ENCODE measurements at regions not wholly inside any gene's neighbourhood (a gene's known extent, or its start where the extent isn't known, plus 50 kb on each side); places are given as distances from the start of the nearest gene placed in this dataset.
"Not testable (repeated sequence)": the region's sequence is repeated elsewhere in the genome, so short reads cannot be mapped to it uniquely, and the experiment has no call there.

DNA sequence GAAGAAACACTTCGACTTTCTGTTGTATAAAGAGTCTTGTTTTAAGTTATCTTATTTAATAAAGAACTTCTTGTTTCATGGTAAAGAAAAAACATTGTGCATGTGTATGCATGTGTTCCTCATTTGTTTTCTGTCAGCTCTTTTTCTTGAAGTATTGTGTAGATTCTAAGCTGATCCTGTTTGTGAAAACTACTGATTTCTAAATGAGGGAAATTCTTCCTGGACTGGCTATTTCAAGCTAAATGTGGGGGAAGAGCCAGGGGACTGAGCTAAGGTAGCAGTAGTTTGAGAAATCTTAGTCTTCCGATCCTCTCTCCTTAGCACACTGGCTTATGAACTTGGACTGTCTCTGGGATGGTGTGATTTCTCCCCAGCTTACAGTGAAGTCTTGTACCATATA is 56.4 kb upstream of the RBMS1 start:
- no peak for DNase-seq

DNA sequence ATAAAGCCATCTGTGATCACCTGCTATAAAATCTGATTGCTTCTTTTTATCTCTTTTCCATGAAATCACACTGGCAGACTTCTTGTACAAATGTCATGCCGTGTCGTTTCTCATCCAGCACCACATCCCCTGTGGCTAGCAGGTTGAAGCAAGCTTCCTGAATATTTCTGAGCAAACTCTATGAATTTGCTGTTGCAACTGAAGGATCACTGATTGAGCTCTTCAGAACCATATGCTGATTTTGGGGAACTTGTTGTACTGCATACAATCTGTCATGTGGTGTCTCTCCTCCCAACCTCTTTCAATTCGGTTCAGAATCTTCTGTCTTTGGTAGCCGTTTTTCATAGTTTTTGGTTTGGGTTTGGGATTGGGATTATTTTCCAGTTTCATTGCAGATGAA is 57.7 kb upstream of the RBMS1 start:
- peak; percentile 24 to 27 for DNase-seq

DNA sequence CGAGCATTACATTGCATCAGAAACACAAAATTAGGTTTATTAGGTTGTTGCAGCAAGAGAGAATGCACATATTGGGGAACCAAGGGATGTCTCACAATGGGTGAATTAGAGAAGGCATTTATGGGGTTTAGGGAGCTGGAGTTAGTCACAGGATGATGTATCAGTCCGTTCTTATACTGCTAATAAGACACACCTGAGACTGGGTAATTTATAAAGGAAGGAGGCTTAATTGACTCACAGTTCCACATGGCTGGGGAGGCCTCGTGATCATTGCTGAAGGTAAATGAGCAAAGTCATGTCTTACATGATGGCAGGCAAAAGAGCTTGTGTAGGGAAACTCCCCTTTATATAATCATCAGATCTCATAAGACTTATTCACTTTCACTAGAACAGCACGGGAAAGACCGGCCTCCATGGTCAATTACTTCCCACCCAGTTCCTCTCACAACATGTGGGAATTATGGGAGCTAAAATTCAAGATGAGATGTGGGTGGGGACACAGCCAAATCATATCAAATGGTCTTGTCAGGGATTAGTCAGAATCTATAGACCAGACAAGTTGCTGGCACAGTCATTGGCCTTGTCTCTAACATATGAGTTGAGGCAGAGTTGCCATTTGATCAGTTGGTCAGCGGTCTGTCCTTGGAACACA is 61.9 kb upstream of the RBMS1 start:
- DNase-seq, result no peak

DNA sequence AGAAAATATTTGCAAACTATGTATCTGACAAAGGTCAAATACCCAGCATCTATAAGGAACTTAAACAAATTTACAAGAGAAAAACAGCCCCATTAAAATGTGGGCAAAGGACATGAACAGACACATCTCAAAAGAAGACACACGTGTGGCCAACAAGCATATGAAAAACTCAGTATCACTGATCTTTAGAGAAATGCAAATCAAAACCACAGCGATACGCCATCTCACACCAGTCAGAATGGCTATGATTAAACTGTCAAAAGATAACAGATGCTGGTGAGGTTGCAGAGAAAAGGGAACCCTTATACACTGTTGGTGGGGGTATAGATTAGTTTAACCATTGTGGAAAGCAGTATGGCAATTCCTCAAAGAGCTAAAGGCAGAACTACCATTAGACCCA is 64.3 kb upstream of the RBMS1 start:
- DNase-seq, result no peak

DNA sequence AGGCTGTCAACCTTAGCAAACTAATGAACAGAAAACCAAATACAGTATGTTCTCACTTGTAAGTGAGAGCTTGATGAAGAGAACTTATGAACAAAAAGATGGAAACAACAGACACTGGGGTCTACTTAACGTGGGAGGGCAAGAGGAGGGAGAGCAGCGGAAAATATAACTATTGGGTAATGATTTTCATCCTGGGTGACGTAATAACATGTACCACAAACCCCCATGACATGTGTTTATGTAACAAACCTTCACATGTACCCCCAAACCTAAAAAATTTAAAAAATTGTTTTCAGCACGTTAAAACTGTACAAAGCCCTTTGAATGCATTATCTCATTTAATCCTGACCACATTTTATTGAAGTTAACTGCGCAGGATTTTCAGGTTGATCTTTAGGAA is 64.9 kb upstream of the RBMS1 start:
- no peak for DNase-seq

DNA sequence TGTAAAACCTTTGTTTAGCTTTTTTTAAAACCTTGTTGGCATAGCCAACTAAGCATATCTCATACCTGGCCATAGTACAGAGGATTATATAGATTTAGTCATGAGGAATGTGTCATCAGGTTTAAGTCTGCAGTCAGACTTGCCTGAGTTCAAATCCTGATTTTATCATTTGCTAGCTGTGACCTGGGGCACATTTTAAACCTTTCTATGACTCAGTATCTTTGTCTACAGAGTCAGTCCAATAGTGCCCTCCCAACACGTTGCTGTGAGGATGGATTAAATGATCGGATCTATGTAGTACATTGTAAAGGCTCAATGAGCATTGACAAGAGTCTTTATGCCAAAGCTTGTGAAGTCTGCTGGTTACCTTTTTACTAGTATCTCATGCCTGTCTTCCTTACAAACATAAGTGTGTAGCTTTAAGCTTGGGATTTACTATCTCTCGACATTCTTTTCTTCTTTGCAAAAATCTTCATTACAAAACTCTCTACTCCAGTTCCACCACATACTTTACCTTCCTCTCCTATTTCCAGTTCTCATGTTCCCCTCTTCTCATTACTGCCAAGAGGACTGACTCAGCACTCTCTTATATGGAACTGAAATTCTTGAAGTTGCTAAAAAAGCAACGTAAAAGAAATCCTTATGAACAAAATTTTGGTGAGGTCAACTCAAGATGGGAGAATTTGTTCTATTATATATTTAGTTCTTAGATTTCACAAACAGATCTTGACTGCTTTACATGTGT is 68.1 kb upstream of the RBMS1 start:
- peak; percentile 39 to 63 for DNase-seq

DNA sequence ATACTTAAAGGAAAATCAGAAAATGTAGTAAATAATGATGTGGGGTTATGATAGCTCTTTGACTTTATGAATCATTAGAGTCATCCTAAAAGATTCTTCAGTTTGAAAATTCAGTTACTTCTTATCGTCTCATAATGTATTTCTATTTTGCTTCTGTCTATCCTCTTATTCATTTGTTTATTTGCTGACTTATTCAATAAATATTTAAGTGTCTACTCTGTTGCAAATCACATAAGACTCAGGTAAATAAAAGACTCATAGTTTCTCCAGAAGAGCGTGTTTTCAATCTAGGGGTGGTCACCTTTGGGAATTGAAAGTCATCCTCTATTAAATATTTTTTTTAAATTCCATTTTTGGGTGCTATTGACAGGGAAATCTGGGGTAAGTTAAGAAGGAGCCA is 69.1 kb upstream of the RBMS1 start:
- no peak for DNase-seq

DNA sequence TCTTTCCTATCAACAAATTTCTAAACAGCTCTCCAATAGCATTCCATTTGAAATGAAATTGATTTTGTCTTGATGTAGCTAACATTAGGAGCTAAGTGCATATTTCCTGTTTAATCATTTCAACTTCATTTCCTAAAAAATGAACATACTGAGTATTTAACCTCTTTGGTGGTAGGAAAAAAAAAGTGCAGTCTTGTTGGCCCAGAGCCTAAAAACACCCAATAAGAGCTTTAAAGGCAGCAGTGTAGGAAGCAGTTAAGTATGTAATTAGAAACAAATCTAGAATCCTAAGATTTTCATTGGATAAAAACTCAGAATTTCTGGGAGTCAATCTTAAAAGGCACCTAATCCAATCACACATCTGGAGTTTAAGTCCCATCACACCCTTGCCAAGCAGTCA is 71.0 kb upstream of the RBMS1 start:
- DNase-seq, result no peak

DNA sequence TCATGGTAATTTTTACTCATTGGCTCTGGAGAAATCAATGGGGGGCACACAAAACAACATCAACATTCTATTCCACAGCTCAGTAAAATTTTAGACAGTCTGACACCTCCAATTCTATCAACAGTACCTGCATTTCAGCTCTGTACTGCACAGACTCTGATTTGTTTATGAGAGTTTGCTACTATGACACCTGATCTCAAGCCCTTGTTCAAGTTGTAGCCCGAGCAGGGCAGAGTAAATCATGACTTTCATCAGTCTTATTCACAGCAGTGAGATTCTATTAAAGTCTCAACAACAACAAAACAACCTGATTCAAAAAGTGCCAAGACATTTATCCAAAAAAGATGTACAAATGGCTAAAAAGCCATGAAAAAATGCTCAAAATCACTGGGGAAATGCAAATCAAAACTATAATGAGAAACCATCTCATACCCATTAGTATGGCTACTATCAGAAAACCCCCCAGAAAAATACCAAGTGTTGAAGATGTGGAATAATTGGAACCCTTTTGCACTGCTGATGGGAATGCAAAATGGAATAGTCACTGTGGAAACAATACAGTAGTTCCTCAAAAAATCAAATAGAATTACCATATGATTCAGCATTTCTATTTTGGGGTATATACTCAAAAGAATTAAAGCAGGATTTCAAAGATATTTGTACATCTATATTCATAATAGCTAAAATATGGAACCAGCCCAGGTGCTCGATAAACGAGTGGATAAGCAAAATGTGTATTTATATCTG is 71.7 kb upstream of the RBMS1 start:
- no peak for DNase-seq

DNA sequence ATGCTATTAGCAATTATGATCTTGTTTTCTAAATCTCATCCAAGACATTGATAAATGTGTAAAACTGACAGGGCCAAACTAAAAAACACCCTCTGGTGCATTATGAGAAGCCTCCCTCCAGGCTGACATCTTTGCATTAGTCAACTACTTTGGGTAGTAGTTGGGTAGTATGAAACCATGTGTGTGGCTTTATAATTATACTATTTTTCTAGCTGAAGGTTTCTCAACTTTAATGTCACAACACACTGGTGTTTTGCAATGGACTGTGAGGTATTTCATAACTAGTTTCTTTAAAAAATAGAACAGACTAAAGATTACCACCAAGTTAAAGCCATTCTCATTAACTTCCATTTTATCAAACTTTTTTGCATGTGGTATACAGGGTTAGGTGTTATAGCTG is 73.1 kb upstream of the RBMS1 start:
- peak; percentile 81 to 91 for DNase-seq

DNA sequence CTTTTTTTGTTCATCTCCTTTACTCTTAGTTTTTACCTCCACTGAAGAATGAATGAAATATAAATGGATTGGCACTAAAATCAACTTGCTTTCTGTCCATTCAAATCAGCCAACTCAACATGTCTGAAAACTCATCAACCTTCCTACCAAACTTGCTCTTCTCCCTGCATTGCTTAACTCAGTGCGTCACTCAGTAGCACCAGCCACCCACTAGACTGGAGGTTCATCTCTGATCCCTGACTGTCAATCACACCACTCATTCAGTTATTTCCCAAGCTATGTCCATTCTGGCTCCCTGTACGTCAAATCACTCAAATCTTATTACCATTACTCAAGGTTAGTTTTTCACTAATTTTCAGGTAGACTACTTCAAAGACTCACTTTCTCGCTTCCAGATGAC is 75.2 kb upstream of the RBMS1 start:
- DNase-seq, result no peak

DNA sequence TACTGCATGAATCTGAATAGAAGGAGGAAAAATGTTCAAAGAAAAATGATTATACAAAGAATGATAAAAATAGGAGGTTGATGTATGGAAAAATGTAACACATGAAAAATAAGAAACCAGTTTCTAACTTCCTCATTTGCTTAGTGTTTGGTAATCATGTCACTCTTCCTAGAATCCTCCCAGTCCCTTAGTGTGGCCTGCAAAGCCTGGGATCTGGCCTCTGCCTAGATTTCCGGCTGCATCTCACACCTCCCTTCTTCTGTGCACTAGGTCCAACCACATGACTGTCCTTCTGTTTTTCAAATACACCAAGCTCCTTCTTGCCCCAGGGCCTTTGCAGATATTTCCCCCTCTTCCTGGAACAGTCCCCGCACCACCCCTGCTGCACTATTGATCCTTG is 76.8 kb upstream of the RBMS1 start:
- peak; percentile 80 to 82 for DNase-seq

DNA sequence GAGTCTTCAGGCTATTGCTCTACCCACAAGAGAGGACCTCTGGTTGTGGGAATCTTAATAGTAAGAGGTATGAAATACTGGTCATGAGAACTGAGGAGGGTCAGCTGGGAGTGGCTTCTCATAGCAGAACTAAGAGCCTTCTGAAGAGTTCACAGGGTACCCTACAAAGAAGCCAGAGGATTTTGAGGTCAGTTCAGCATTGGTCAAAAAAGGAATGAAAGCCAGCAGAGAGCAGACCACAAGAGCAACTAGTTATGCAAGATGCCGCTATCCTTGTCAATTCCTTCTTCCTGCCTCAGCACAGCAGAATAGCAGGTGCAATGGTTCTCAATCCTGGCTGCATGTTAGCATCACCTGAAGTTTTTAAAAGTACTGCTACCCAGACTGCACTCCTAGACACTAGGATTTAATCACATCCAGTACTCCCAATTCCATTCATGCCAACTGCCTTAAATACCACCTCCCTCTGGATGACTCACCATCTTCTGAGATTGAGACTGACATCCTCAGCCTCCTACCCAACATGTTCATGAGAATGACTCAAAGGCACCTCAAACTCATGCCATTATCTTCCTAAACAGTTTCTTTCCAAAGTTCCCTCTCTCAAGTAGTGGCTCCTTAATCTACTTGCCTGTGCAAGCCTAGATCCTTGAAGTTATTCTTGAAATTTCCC is 81.0 kb upstream of the RBMS1 start:
- peak; percentile 31 to 36 for DNase-seq

DNA sequence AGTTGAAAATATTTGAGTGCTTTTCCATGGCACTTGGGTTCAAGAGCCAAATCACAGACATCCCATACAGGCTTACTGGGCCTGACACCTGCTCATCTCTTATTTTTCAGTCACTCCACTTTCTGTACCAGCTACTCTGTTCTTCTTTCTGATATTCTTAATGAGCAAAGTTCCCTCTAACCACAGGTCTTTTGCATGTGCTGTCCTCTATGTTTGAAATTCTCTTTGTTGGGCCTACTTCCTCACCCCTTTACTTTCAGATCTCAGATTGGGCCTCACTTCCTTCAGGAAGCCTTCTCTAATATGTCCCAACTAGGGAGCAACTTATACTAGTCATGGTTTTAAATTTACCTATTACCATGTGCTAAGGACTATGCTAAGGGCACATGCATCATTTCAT is 81.8 kb upstream of the RBMS1 start:
- no peak for DNase-seq

DNA sequence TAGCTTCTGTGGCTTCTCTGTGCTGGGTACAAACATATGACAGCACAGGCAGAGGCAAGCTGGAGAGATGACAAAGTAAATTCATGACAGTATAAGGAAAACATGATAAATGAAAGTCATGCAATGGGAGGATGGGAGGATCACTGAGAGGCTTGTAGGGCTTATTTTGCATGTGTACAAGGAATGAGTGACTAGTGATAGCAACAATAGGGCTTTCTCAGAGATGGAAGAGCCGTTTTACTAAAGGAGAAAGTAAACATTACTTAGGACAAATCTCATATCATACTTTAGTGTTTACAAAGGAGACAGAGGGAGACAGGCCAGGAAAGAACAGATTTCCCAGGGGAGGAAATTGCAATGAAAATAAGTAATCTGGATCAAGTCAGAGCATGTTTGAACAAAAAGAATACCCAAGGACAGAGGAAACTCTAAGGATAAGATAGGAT is 82.5 kb upstream of the RBMS1 start:
- no peak for DNase-seq

DNA sequence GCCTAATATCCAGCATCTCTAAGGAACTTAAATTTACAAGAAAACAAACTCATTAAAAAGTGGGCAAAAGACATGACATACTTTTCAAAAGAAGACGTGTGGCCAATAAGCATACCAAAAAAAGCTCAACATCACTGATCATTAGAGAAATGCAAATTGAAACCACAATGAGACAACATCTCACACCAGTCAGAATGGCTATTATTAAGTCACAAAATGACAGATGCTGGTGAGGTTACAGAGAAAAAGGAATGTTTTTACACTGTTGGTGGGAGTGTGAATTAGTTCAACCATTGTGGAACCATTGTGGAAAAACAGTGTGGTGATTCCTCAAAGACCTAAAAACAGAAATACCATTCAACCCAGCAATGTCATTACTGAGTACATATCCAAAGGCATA is 83.5 kb upstream of the RBMS1 start:
- not testable (repeated sequence) for DNase-seq

DNA sequence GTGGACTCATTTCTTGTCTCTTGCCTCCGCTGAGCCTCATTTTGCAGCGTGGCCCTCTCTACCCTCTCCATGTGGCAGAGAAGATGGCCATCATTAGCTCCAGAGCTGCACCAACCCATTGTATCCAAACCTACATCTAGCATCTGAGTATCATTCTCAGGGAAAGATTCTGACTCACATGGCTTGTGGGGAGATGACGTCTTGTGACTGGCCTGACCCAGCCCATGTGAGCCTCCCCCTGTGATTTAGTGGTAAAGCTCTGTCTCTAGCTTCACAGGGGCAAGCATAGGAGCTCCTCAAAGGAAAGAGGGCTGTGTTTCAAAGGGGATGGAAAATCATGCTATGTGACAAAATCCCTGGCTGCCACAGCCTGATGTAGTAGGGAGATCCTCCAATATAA is 87.4 kb upstream of the RBMS1 start:
- DNase-seq, result no peak

DNA sequence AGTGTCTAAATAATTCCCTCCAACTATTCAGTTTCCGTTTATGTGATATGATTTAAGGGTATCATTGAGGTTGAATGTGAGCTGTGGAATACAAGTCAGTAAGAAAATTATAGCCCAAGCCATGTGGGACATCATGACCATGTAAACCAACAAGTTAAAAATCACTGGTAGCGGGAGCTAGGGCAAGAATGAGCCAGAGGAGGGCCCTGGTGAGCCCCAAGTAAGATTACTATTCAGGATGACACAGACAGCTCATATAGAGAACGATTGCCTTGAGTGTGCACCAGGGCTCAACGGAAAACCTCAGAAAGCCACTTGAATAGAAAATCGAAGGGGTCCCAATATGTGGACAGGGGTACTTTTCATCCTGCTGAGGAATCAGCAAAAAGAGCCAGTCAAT is 87.8 kb upstream of the RBMS1 start:
- no peak for DNase-seq

DNA sequence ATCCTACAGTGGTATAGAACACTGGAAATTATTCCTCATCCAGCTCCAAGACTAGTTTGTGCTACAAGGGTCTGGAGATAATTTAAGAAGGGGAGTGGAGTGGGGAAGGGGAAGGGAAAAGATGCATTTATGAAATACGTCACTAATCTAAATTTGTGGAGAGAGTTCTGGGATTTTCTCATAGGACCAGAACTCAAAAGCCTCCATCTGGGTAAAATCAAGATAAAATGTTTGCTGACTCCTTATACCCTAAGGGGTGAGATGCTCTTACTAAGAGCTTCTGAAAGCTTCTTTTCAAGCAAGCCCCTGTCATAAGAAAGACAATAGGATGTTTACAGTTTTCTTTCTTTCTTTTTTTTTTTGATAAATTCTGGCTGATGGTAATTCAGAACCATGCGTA is 88.5 kb upstream of the RBMS1 start:
- no peak for DNase-seq

DNA sequence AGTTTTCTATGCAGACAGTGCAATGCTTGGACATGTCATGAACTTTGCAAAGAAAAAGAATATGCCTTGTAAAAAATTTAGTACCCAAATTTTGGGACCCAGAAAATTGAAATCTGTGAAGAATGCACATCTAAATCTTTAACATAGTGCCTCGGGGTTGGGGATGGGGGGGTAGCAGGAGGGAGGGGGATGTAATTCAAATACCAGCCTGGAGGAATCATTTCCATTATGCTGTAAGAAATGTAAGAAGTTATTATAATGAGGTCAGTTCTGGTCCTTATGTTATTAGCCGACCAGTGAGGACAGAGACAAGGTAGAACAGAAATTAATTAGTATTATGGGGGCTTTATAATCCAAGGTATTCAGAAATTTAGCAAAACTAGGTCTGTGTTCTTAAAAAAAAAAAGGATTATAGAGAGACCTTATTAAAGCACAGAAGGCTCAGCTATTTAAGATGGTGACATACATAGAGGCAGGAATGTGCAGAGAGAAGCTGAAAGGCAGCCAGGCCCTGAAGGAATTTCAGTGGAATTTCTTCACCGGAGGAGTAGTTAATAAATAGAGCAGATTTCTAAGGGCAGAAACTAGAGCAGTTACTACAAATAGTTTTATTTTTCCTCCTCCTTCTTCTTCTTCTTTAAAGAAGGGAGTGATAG is 89.0 kb upstream of the RBMS1 start:
- no peak for DNase-seq

DNA sequence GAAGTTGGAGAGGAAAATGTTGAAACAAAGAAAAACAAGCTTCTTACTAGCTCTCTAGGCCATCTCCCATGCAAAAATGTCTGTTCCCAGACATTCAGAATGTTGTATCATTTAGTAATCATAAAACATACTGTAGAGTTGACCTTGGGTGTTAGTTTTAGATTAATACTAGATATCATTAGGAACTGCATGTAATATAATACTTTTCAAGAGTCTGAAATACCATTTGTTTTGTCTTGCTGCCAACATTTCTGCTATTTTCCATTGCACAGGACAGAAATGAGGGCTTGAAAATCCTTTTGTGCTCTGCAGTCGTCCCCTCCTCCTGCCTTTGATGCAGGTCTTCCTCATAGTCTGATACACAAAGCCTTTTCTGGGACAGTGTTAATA is 89.5 kb upstream of the RBMS1 start:
- DNase-seq, result no peak

DNA sequence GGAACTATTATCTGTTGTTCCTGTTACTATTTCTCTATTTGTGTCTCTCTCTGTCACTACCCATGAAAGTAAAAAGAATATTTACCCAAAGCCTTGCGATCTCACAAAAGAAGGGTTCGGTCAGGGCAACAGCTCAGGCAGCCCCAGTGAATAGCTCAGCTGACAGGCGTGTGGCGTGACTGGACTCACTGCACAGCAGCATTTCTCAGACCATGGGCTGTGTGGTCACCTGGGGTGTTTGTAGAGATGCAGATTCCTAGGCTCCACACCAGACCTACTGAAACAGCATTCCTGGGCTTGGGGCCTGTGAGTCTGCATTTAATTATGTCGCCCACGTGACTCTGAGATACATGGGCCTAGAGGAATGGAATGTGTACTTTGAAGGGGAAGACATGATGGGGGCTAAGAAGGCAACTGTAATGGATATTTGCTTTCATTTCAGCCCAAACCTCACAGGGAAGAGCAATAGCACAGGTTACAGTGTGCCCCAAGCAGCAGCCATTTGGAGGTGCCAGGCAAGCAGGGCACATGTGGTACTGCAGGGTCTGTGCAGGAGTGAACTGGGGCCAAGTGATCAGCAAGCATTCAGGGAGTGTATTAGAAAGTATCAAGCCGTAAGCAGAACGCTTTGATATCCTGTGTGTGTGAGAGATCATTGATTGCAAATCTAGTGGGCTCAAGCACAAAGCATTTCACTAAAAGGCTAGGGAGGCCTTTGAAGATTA is 90.4 kb upstream of the RBMS1 start:
- DNase-seq, result no peak

Measured in AML-193 (cell line).